GM12873 (cell line): ENCODE measurements at regions not wholly inside any gene's neighbourhood (a gene's known extent, or its start where the extent isn't known, plus 50 kb on each side); places are given as distances from the start of the nearest gene placed in this dataset.

ENCODE experiments used
- CTCF ChIP-seq: IDR thresholded peaks from 2 replicates; pipeline ENCODE4 v1.5.1; 2012; ENCODE audit warnings: low read depth, mild to moderate bottlenecking, moderate library complexity, low read length, control low read depth; ENCODE audit not compliant: insufficient read depth; ENCODE audit errors: missing control alignments

- TF ChIP-seq CTCF, result no peak
Measured at GRCh38 chr2:75416420-75417342, 144.1 kb downstream of the EVA1A start.

GRCh38 chr2:75415731-75416130 is 145.0 kb downstream of the EVA1A start:
- no peak for TF ChIP-seq CTCF

- no peak for TF ChIP-seq CTCF
Measured at GRCh38 chr2:75415111-75415626, 145.6 kb downstream of the EVA1A start.

- TF ChIP-seq CTCF, result no peak
Measured at GRCh38 chr2:75411574-75411973, 149.2 kb downstream of the EVA1A start.

GRCh38 chr2:75410702-75411101 is 150.0 kb downstream of the EVA1A start:
- no peak for TF ChIP-seq CTCF

- no peak for TF ChIP-seq CTCF
Measured at GRCh38 chr2:75408771-75409170, 152.0 kb downstream of the EVA1A start.

GRCh38 chr2:75407038-75407530 is 153.7 kb downstream of the EVA1A start:
- TF ChIP-seq CTCF, result no peak
